Keratinocyte (primary cell): ENCODE measurements at regions not wholly inside any gene's neighbourhood (a gene's known extent, or its start where the extent isn't known, plus 50 kb on each side); places are given as distances from the start of the nearest gene placed in this dataset.

Experiments used
- DNase-seq: peaks from one replicate; pipeline ENCODE4 v3.0.0-alpha.2; 2011; ENCODE audit warnings: low read depth, missing footprints, low spot score
- FAIRE-seq: peaks from 2 replicates; lab custom pipeline; 2011; peaks lifted over from hg19 to GRCh38; lab: Jason Lieb, UNC
- H2AFZ ChIP-seq: 2 replicates; pipeline ENCODE4 v1.6.0; 2012; ENCODE audit warnings: low read length, control low read depth, inconsistent platforms; ENCODE audit not compliant: control insufficient read depth
- H3K27ac ChIP-seq: 2 replicates; pipeline ENCODE4 v1.5.1; 2011; ENCODE audit warnings: low read length; ENCODE audit not compliant: control insufficient read depth, insufficient read depth
- H3K27me3 ChIP-seq: 3 replicates; pipeline ENCODE4 v1.6.0; 2011; ENCODE audit warnings: low read length; ENCODE audit not compliant: control insufficient read depth, insufficient read depth; ENCODE audit errors: extremely low read depth
- H3K36me3 ChIP-seq, 2 experiments: 2 replicates in 1 of 2; 3 replicates in 1 of 2; pipeline ENCODE4 v1.5.1; 2011; ENCODE audit warnings: low read length in 2 of 2, mild to moderate bottlenecking in 1 of 2; ENCODE audit not compliant: control insufficient read depth in 2 of 2, insufficient read depth in 2 of 2; ENCODE audit errors: extremely low read depth in 1 of 2
- H3K4me1 ChIP-seq: 3 replicates; pipeline ENCODE4 v1.5.1; 2011; ENCODE audit warnings: low read length; ENCODE audit not compliant: control insufficient read depth, insufficient read depth; ENCODE audit errors: extremely low read depth
- H3K4me2 ChIP-seq: 3 replicates; pipeline ENCODE4 v1.6.0; 2011; ENCODE audit warnings: low read depth, low read length; ENCODE audit not compliant: control insufficient read depth, insufficient read depth; ENCODE audit errors: extremely low read depth
- H3K4me3 ChIP-seq, 3 experiments: fragments of 200-600 bp in 1 of 3; sonication (generic) in 1 of 3; 2 replicates in 2 of 3; 3 replicates in 1 of 3; pipeline ENCODE4 v1.5.1; 2011 to 2016; ENCODE audit warnings: low read length in 3 of 3, mild to moderate bottlenecking in 3 of 3, control low read depth in 2 of 3, inconsistent platforms in 1 of 3, low read depth in 1 of 3, mixed read lengths in 1 of 3, mixed run types in 1 of 3, moderate library complexity in 1 of 3; ENCODE audit not compliant: control insufficient read depth in 2 of 3, insufficient read depth in 2 of 3; ENCODE audit errors: extremely low read depth in 1 of 3
- H3K79me2 ChIP-seq: 2 replicates; pipeline ENCODE4 v1.6.0; 2012; ENCODE audit warnings: low read length; ENCODE audit not compliant: control insufficient read depth, insufficient read depth
- H3K9ac ChIP-seq: 3 replicates; pipeline ENCODE4 v1.6.0; 2011; ENCODE audit warnings: low read length; ENCODE audit not compliant: control insufficient read depth, insufficient read depth; ENCODE audit errors: extremely low read depth
- H3K9me1 ChIP-seq: 3 replicates; pipeline ENCODE4 v1.6.0; 2011; ENCODE audit warnings: low read length; ENCODE audit not compliant: control insufficient read depth, insufficient read depth; ENCODE audit errors: extremely low read depth
- H3K9me3 ChIP-seq: 2 replicates; pipeline ENCODE4 v1.5.1; 2012; ENCODE audit warnings: low read depth, low read length; ENCODE audit not compliant: control insufficient read depth
- H4K20me1 ChIP-seq: 3 replicates; pipeline ENCODE4 v1.6.0; 2011; ENCODE audit warnings: low read length; ENCODE audit not compliant: control insufficient read depth, insufficient read depth; ENCODE audit errors: extremely low read depth
- EZH2 ChIP-seq: IDR thresholded peaks from one replicate; pipeline ENCODE4 v1.6.1; 2012; ENCODE audit warnings: inconsistent platforms, mild to moderate bottlenecking, low read length, moderate library complexity
- dilution Hi-C: fragments of 300-500 bp; cut with MboI; formaldehyde crosslinking; loops from one replicate; pipeline ENCODE4 v1.7.0; 2020; ENCODE audit warnings: low sequenced_read_pairs; ENCODE audit not compliant: extremely low pct_ligation_motif_present
- TF ChIP-seq, protein P1 (sequence below), 3 experiments: IDR thresholded peaks in 1 of 3; conservative IDR thresholded peaks in 1 of 3; optimal IDR thresholded peaks in 1 of 3; 2 replicates in 2 of 3; 3 replicates in 1 of 3; pipeline versions ENCODE3 to v1.5.1; 2011; ENCODE audit warnings: low read length in 3 of 3, mild to moderate bottlenecking in 3 of 3, moderate library complexity in 2 of 3, control low read depth in 1 of 3, inconsistent platforms in 1 of 3; ENCODE audit not compliant: insufficient read depth in 2 of 3; ENCODE audit errors: extremely low read depth in 1 of 3

DNA sequence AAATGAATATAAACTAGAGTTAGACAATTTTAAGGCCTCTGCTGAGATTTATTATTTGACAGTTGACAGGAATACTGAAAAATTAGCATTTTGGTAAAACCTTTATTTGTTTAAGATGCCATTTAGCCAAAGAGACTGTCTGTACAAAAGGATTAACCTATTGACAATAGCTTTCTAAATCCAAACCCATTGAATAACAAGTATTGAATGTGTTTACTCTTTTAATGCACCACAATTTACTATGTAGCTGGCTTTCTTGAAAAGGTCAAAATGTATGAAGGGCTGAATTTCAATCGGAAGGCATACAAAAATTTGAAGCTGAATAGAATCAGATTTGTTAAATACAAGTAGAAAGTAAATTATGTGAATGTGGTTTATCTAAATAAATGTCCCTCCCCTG, 374.5 kb downstream of the TEX13C start:
- Histone ChIP-seq H3K9me3 (no peaks in the 10 kb centered on the region), H3K4me3 (no peak overlapping the region), H3K4me2 (no peak overlapping the region), H3K9me1 (no peaks in the 10 kb centered on the region), H2AFZ (no peak overlapping the region), H3K9ac (no peak overlapping the region), H3K4me1 (no peaks in the 10 kb centered on the region), H3K27ac (no peak overlapping the region), H3K27me3 (no peaks in the 10 kb centered on the region), H3K79me2 (no peaks in the 10 kb centered on the region), H3K36me3 (no peaks in the 10 kb centered on the region), H4K20me1 (no peaks in the 10 kb centered on the region)
- dilution Hi-C loops, result no loop called here
- DNase-seq, result no peak
- TF ChIP-seq EZH2, result no peak
- TF ChIP-seq, protein P1, sequence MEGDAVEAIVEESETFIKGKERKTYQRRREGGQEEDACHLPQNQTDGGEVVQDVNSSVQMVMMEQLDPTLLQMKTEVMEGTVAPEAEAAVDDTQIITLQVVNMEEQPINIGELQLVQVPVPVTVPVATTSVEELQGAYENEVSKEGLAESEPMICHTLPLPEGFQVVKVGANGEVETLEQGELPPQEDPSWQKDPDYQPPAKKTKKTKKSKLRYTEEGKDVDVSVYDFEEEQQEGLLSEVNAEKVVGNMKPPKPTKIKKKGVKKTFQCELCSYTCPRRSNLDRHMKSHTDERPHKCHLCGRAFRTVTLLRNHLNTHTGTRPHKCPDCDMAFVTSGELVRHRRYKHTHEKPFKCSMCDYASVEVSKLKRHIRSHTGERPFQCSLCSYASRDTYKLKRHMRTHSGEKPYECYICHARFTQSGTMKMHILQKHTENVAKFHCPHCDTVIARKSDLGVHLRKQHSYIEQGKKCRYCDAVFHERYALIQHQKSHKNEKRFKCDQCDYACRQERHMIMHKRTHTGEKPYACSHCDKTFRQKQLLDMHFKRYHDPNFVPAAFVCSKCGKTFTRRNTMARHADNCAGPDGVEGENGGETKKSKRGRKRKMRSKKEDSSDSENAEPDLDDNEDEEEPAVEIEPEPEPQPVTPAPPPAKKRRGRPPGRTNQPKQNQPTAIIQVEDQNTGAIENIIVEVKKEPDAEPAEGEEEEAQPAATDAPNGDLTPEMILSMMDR (optimal IDR thresholded peaks at IDR 0.05 in 1 of 3, IDR thresholded peaks at IDR 0.05 in 1 of 3, conservative IDR thresholded peaks at IDR 0.05 in 1 of 3; ENCODE audit: extremely low read depth in 1 of 3, insufficient read depth in 2 of 3, low read length in 3 of 3), result no peak
- no peak for FAIRE-seq

- FAIRE-seq (no peak), DNase-seq (no peak)
- TF ChIP-seq, protein P1 (optimal IDR thresholded peaks at IDR 0.05 in 1 of 3, IDR thresholded peaks at IDR 0.05 in 1 of 3, conservative IDR thresholded peaks at IDR 0.05 in 1 of 3; ENCODE audit: extremely low read depth in 1 of 3, insufficient read depth in 2 of 3, low read length in 3 of 3), result no peak
- TF ChIP-seq EZH2, result no peak
- dilution Hi-C loops, result no loop called here
- Histone ChIP-seq H3K4me2 (no peak overlapping the region), H3K79me2 (no peaks in the 10 kb centered on the region), H3K9ac (no peak overlapping the region), H3K27ac (no peak overlapping the region), H3K4me1 (no peaks in the 10 kb centered on the region), H3K27me3 (no peaks in the 10 kb centered on the region), H3K4me3 (no peak overlapping the region), H3K9me3 (peaks cover 2% of the 10 kb centered on the region), H2AFZ (no peak overlapping the region), H3K9me1 (no peaks in the 10 kb centered on the region), H4K20me1 (no peaks in the 10 kb centered on the region), H3K36me3 (no peaks in the 10 kb centered on the region)
Observed at GRCh38 chrX:125709074-125709473, 389.4 kb downstream of the TEX13C start.
